Stimulated activated CD4-positive, alpha-beta T cell treated with anti-CD3 and anti-CD28 coated beads, Interleukin-2, amount 100 ng/mL, for 48 hours (primary cell): ENCODE measurements at regions not wholly inside any gene's neighbourhood (a gene's known extent, or its start where the extent isn't known, plus 50 kb on each side); places are given as distances from the start of the nearest gene placed in this dataset.
"Not testable (repeated sequence)": the region's sequence is repeated elsewhere in the genome, so short reads cannot be mapped to it uniquely, and the experiment has no call there.

ENCODE experiments used
- DNase-seq, 2 donors: peaks; one replicate each; pipeline ENCODE4 v3.0.0-alpha.2; 2020

- DNase-seq: not testable (repeated sequence)
These were observed 110.5 kb upstream of the ZFP64 start for GRCh38 chr20:52302051-52302450.

DNA sequence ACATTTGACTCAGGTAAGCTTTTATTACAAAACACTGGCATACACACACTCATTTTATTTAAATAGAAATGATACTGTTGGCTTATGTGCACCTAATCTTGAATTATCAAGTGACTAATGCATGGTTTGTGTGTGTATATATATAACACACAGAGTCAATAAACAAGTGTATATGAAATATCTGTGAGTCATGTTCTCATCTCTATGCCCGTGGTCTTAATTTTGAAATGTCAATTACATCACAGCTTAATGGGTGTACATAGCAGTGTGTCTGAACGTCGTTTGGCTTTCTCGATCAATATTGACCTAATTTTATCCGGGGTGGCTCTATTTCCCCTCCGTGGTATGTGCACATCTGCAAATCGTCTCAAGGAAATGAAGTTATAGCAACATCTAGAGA is 104.0 kb upstream of the ZFP64 start:
- no peak for DNase-seq

DNA sequence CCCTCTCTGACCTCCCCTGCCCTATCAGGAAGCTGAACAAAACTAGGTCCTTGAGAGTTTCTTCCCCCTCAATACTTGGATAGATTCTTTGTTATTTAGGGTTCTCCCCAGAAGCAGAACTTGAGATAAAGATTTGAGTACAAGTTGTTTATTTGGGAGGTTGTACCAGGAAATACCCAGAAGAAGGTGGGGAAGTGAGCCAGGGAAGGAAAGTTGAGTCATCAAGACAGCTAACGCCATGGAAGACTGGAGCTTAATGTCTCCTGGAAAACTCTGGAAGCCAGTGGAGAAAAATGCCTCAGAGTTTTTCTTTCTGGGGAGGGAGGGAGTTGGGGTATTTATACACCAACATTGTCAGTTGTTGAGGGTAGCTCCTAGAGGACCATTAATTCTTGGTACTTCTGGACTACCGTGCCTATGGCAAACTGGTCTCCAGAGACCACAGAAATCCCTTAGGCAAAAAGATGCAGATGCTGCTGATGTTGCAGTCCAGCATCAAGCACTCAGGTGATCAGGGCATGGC is 102.6 kb upstream of the ZFP64 start:
- no peak for DNase-seq

GRCh38 chr20:52291109-52291508 is 99.5 kb upstream of the ZFP64 start:
- no peak for DNase-seq

GRCh38 chr20:52290569-52290968 is 99.0 kb upstream of the ZFP64 start:
- DNase-seq: no peak

DNA sequence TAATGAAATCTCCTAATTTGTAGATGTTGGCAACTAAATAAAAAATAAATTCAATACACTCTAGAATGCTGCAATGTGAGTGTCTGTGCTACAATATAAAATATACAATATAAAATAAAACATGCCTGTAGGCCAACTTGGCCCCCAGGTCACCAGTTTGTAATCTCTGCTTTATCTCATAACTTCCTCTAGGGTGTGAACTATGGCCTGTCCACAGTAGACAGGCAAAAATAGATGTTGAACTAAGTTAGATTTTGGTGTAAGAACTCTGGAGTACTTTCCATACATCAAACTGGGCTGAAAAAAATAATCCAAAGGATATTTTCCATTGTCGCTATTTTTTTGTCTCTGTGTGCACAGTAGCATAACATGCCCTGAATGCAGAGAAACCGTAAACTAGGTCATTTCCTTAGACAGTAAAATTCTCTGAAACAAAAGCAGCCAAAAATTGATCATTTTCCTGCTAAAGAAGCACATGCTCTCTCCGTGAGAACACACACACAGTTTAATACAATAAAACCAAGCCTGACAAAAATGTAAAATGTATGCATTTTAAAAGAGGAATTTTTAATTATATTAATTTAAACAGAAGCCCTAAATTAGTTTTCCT is 98.5 kb upstream of the ZFP64 start:
- no peak for DNase-seq

DNA sequence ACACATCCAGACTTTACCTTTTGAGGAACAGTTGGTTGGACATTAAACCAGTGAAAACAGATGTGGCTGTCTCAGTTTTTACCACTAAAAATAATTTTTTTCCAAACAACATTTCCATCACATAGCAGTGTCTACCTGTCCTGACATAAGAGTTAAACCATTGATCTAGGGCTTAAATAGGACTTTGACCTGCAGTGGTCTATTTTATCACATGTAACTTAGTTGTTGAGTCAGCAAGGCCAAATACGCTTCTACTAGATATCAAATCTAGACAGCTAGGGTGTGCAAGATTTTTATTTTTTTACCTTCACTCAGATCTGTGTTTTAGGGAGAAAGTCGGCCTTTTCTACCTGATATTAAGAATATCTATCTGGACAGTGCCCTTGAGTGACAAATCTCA is 88.8 kb upstream of the ZFP64 start:
- no peak for DNase-seq

DNA sequence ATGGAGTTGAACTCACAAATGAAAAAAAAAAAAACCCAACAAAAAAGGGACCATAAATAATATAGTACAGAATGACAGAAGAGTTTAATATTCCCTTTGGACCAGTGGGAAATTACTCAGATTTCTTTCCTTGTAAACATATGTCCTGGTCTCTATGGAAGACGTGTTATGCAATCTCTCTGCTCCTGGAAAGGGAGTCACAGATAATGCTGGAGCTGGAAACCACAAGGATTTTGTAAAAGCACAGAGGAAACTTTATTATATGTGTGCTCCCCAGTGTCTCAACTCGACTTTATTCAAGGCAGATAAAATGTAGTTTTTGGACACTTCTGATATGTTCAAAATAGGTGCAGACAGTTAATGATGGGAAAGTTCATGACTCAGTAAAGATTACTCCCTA is 88.1 kb upstream of the ZFP64 start:
- no peak for DNase-seq

DNA sequence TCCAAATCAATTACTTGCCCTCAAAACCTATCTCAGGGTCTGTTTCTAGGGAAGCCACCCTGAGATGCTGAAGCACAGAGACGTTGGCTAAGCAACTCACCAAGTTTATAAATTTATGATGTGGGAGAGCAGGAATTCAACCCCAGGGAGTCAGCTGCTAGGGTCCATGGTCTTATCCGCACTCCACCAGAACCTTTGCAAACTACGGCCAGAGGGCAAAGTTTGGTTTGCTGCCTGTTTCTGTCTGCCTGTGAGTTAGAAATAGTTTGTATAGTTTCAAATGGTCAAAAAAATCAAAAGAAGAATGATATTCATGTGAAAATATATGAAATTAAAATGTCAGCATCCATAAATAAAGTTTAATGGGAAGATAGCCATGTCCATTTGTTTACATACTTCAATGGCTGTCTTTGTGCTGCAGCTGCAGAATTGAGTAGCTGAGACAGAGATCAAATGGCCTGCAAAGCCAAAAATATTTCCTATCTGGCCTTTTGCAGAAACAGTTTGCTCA is 83.7 kb upstream of the ZFP64 start:
- no peak for DNase-seq

GRCh38 chr20:52270696-52271095 is 79.1 kb upstream of the ZFP64 start:
- no peak for DNase-seq

GRCh38 chr20:52270001-52270606 is 78.5 kb upstream of the ZFP64 start:
- no peak for DNase-seq

- DNase-seq: no peak
These were observed 77.7 kb upstream of the ZFP64 start for GRCh38 chr20:52269321-52269720.

DNA sequence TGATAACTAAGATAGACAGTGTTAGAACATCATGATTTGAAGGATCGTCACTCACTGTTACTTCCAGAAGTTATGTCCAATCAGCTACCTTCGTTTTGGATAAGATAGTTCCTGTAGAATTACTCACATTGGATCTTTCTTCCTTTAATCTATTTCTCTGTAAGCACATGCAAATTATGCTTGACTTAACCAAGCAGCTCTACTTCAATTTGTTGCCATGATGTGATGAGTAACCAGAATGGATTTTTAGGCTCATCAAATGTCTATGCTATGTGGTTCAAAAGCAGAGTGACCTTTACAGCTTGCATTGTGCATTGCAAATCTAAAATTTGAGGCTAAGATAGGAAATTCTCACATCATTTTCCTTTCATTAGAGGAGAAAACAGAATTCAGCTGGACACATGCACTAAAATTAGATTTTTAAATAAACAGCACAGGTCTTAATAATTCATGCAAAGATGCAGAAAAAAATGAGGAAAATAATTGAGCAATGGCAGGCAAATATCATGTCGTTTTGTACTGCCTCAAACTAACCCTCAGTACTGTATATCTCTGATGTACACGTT is 76.7 kb upstream of the ZFP64 start:
- no peak for DNase-seq

DNA sequence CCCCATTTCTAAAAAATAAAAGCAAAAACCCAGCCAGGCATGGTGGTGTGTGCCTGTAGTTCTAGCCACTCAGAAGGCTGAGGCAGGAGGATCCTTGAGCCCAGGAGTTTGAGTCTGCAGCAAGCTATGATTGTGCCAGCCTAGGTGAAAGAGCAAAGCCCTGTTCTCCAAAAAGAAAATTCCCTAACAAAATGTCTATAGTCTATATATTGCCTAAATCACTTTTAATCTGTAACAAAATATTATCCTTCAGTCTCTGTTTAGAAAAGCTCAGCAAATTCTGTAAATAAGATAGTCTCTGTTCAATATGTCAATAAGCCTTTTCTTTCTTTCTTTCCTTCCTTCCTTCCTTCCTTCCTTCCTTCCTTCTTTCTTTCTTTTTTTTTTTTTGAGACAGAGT is 75.8 kb upstream of the ZFP64 start:
- no peak for DNase-seq

GRCh38 chr20:52263757-52264156 is 72.2 kb upstream of the ZFP64 start:
- DNase-seq: no peak

GRCh38 chr20:52261792-52262191 is 70.2 kb upstream of the ZFP64 start:
- no peak for DNase-seq

GRCh38 chr20:52259295-52259694 is 67.7 kb upstream of the ZFP64 start:
- no peak for DNase-seq

- no peak for DNase-seq
These were observed 64.9 kb upstream of the ZFP64 start for GRCh38 chr20:52256454-52256853.

DNA sequence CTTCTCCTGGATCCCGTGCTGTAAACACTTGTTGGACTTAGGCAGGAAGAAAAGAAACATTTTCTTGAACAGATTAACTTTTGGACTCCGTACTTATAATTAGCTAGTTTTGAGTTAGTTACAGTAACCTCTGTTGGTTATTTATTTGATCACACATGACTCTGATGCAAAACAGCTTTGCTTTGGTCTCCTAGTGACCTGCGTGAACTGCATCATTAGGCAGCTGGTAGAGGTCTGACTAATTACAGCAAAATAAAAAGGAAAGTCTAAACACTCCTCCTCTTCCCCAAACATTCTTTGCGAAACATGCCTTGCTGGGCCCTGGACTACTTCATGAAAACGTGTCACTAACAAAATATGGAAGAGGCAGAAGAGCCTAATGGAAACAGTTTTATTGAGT is 61.1 kb upstream of the ZFP64 start:
- no peak for DNase-seq

- DNase-seq: no peak
These were observed 60.2 kb upstream of the ZFP64 start for GRCh38 chr20:52251827-52252226.

DNA sequence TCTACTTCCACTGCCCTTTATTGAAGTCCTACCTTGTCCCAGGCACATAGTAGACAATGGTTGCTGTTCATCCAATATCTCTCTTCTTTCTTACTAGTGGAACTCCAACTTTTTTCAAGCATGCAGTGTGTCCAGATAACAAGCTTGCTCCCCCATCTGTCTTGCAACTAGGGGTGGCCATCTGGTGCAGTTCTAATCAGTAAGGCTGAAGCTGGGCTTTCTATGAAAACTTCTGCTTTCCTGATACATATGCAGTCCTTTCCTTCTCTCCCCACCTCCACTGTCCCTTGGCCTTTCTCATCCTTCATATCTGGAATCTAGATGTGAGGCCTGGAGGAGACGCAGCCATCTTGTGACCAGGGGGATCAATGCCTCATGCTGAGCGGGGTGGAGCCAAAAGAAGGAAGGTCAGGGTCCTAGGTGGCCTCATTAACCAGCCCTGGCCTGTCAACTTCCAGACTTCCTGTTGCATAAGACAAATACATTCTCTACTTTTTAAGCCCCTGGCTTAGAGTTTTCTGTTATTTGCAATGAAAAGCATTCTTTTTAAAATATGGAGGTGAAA is 59.6 kb upstream of the ZFP64 start:
- DNase-seq: no peak

DNA sequence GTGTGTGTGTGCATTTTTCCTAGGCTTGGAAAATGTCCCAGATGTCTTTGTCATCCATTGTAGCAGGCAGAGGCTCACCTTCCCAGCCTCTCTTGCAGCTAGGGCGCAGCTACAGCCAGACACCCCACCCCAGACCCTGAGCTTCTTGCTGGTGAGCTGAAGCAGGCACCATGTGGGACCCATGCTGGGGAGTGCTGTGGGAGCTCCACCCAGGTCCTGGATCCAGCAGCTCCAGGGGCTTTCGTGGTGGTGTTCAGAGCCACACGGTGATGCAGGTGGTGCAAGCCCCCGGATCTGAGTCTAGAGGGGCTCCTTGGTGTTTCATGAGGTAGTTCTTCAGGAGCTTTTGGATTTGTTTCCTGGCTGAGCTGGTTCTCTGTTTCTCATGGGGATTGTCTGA is 56.0 kb upstream of the ZFP64 start:
- DNase-seq: no peak

- no peak for DNase-seq
These were observed 54.8 kb upstream of the ZFP64 start for GRCh38 chr20:52246366-52246765.

- no peak for DNase-seq
These were observed 53.1 kb upstream of the ZFP64 start for GRCh38 chr20:52244702-52245101.
